ENCODE measurements at regions not wholly inside any gene's neighbourhood (a gene's known extent, or its start where the extent isn't known, plus 50 kb on each side); places are given as distances from the start of the nearest gene placed in this dataset.

- H3K4me1 ChIP-seq (ENCODE audit: control insufficient read depth in 2 of 2, insufficient read depth in 2 of 2, low read length in 2 of 2): peaks cover 0 to 6% of the 10 kb centered on the region in 2 donors
- no peaks in the 10 kb centered on the region for H3K36me3 ChIP-seq (ENCODE audit: control insufficient read depth in 2 of 2, insufficient read depth in 2 of 2, low read length in 1 of 2)
- no peaks in the 10 kb centered on the region for H3K9me3 ChIP-seq (ENCODE audit: control insufficient read depth in 2 of 2, insufficient read depth in 1 of 2, low read length in 1 of 2)
- no peaks in the 10 kb centered on the region for H3K27me3 ChIP-seq (ENCODE audit: control insufficient read depth in 2 of 2, insufficient read depth in 1 of 2, low read length in 1 of 2)
- WGBS: 93% methylated on average over 5 of the region's 5 CpGs
- H3K27ac ChIP-seq (ENCODE audit: low read depth in 1 of 2, low read length in 1 of 2): no peak overlapping the region
- H3K4me3 ChIP-seq (ENCODE audit: low read length in 2 of 2): no peak overlapping the region
- no peak for DNase-seq (ENCODE audit: low read depth in 6 of 9, low spot score in 9 of 9)
Observed at GRCh38 chr14:98564006-98564405, 708.0 kb downstream of the BCL11B start.

- no peaks in the 10 kb centered on the region for H3K36me3 ChIP-seq (ENCODE audit: control insufficient read depth in 2 of 2, insufficient read depth in 2 of 2, low read length in 1 of 2)
- no peaks in the 10 kb centered on the region for H3K27me3 ChIP-seq (ENCODE audit: control insufficient read depth in 2 of 2, insufficient read depth in 1 of 2, low read length in 1 of 2)
- H3K27ac ChIP-seq (ENCODE audit: low read depth in 1 of 2, low read length in 1 of 2): no peak overlapping the region
- no peak for DNase-seq (ENCODE audit: low read depth in 6 of 9, low spot score in 9 of 9)
- no peak overlapping the region for H3K4me3 ChIP-seq (ENCODE audit: low read length in 2 of 2)
- peaks cover 0 to 7% of the 10 kb centered on the region in 2 donors for H3K4me1 ChIP-seq (ENCODE audit: control insufficient read depth in 2 of 2, insufficient read depth in 2 of 2, low read length in 2 of 2)
- H3K9me3 ChIP-seq (ENCODE audit: control insufficient read depth in 2 of 2, insufficient read depth in 1 of 2, low read length in 1 of 2): no peaks in the 10 kb centered on the region
Observed at GRCh38 chr14:98564541-98564940, 707.5 kb downstream of the BCL11B start.

- H3K27me3 ChIP-seq (ENCODE audit: control insufficient read depth in 2 of 2, insufficient read depth in 1 of 2, low read length in 1 of 2): no peaks in the 10 kb centered on the region
- H3K27ac ChIP-seq (ENCODE audit: low read depth in 1 of 2, low read length in 1 of 2): no peak overlapping the region
- no peaks in the 10 kb centered on the region for H3K36me3 ChIP-seq (ENCODE audit: control insufficient read depth in 2 of 2, insufficient read depth in 2 of 2, low read length in 1 of 2)
- WGBS: 97% methylated on average over 2 of the region's 2 CpGs
- H3K4me3 ChIP-seq (ENCODE audit: low read length in 2 of 2): no peak overlapping the region
- H3K4me1 ChIP-seq (ENCODE audit: control insufficient read depth in 2 of 2, insufficient read depth in 2 of 2, low read length in 2 of 2): peaks cover 0 to 7% of the 10 kb centered on the region in 2 donors
- peaks cover 0 to 2% of the 10 kb centered on the region in 2 donors for H3K9me3 ChIP-seq (ENCODE audit: control insufficient read depth in 2 of 2, insufficient read depth in 1 of 2, low read length in 1 of 2)
- no peak for DNase-seq (ENCODE audit: low read depth in 6 of 9, low spot score in 9 of 9)
Observed at GRCh38 chr14:98571104-98571503, 700.9 kb downstream of the BCL11B start.

- WGBS: 95% methylated on average over 2 of the region's 2 CpGs
- H3K4me3 ChIP-seq (ENCODE audit: low read length in 2 of 2): no peak overlapping the region
- DNase-seq (ENCODE audit: low read depth in 6 of 9, low spot score in 9 of 9): no peak
- peaks cover 0 to 2% of the 10 kb centered on the region in 2 donors for H3K9me3 ChIP-seq (ENCODE audit: control insufficient read depth in 2 of 2, insufficient read depth in 1 of 2, low read length in 1 of 2)
- no peaks in the 10 kb centered on the region for H3K36me3 ChIP-seq (ENCODE audit: control insufficient read depth in 2 of 2, insufficient read depth in 2 of 2, low read length in 1 of 2)
- no peak overlapping the region for H3K27ac ChIP-seq (ENCODE audit: low read depth in 1 of 2, low read length in 1 of 2)
- peaks cover 0 to 7% of the 10 kb centered on the region in 2 donors for H3K4me1 ChIP-seq (ENCODE audit: control insufficient read depth in 2 of 2, insufficient read depth in 2 of 2, low read length in 2 of 2)
- no peaks in the 10 kb centered on the region for H3K27me3 ChIP-seq (ENCODE audit: control insufficient read depth in 2 of 2, insufficient read depth in 1 of 2, low read length in 1 of 2)
Observed at GRCh38 chr14:98573082-98573481, 698.9 kb downstream of the BCL11B start.

GRCh38 chr14:98576463-98576862 is 695.5 kb downstream of the BCL11B start:
- no peak for DNase-seq (ENCODE audit: low read depth in 6 of 9, low spot score in 9 of 9)
- Histone ChIP-seq H3K27me3 (ENCODE audit: control insufficient read depth in 2 of 2, insufficient read depth in 1 of 2, low read length in 1 of 2) (no peaks in the 10 kb centered on the region), H3K36me3 (ENCODE audit: control insufficient read depth in 2 of 2, insufficient read depth in 2 of 2, low read length in 1 of 2) (no peaks in the 10 kb centered on the region), H3K4me1 (ENCODE audit: control insufficient read depth in 2 of 2, insufficient read depth in 2 of 2, low read length in 2 of 2) (no peaks in the 10 kb centered on the region), H3K27ac (ENCODE audit: low read depth in 1 of 2, low read length in 1 of 2) (no peak overlapping the region), H3K9me3 (ENCODE audit: control insufficient read depth in 2 of 2, insufficient read depth in 1 of 2, low read length in 1 of 2) (peaks cover 0 to under 1% of the 10 kb centered on the region in 2 donors), H3K4me3 (ENCODE audit: low read length in 2 of 2) (no peak overlapping the region)
- 95% methylated on average over 2 of the region's 2 CpGs for WGBS

- no peaks in the 10 kb centered on the region for H3K9me3 ChIP-seq (ENCODE audit: control insufficient read depth in 2 of 2, insufficient read depth in 1 of 2, low read length in 1 of 2)
- no peak overlapping the region for H3K4me3 ChIP-seq (ENCODE audit: low read length in 2 of 2)
- DNase-seq (ENCODE audit: low read depth in 6 of 9, low spot score in 9 of 9): no peak
- 88% methylated on average over 2 of the region's 2 CpGs for WGBS
- H3K36me3 ChIP-seq (ENCODE audit: control insufficient read depth in 2 of 2, insufficient read depth in 2 of 2, low read length in 1 of 2): no peaks in the 10 kb centered on the region
- H3K4me1 ChIP-seq (ENCODE audit: control insufficient read depth in 2 of 2, insufficient read depth in 2 of 2, low read length in 2 of 2): no peaks in the 10 kb centered on the region
- H3K27me3 ChIP-seq (ENCODE audit: control insufficient read depth in 2 of 2, insufficient read depth in 1 of 2, low read length in 1 of 2): no peaks in the 10 kb centered on the region
- H3K27ac ChIP-seq (ENCODE audit: low read depth in 1 of 2, low read length in 1 of 2): no peak overlapping the region
Observed at GRCh38 chr14:98578204-98578603, 693.8 kb downstream of the BCL11B start.

- H3K4me1 ChIP-seq (ENCODE audit: control insufficient read depth in 2 of 2, insufficient read depth in 2 of 2, low read length in 2 of 2): no peaks in the 10 kb centered on the region
- WGBS: 95% methylated on average over 1 of the region's 1 CpG
- no peaks in the 10 kb centered on the region for H3K36me3 ChIP-seq (ENCODE audit: control insufficient read depth in 2 of 2, insufficient read depth in 2 of 2, low read length in 1 of 2)
- no peaks in the 10 kb centered on the region for H3K27me3 ChIP-seq (ENCODE audit: control insufficient read depth in 2 of 2, insufficient read depth in 1 of 2, low read length in 1 of 2)
- H3K9me3 ChIP-seq (ENCODE audit: control insufficient read depth in 2 of 2, insufficient read depth in 1 of 2, low read length in 1 of 2): no peaks in the 10 kb centered on the region
- H3K4me3 ChIP-seq (ENCODE audit: low read length in 2 of 2): no peak overlapping the region
- no peak overlapping the region for H3K27ac ChIP-seq (ENCODE audit: low read depth in 1 of 2, low read length in 1 of 2)
- DNase-seq (ENCODE audit: low read depth in 6 of 9, low spot score in 9 of 9): no peak
Observed at GRCh38 chr14:98579140-98579539, 692.9 kb downstream of the BCL11B start.

GRCh38 chr14:98580131-98580678 is 691.8 kb downstream of the BCL11B start:
- Histone ChIP-seq H3K4me3 (ENCODE audit: low read length in 2 of 2) (no peak overlapping the region), H3K27ac (ENCODE audit: low read depth in 1 of 2, low read length in 1 of 2) (no peak overlapping the region), H3K36me3 (ENCODE audit: control insufficient read depth in 2 of 2, insufficient read depth in 2 of 2, low read length in 1 of 2) (no peaks in the 10 kb centered on the region), H3K9me3 (ENCODE audit: control insufficient read depth in 2 of 2, insufficient read depth in 1 of 2, low read length in 1 of 2) (no peaks in the 10 kb centered on the region), H3K27me3 (ENCODE audit: control insufficient read depth in 2 of 2, insufficient read depth in 1 of 2, low read length in 1 of 2) (no peaks in the 10 kb centered on the region), H3K4me1 (ENCODE audit: control insufficient read depth in 2 of 2, insufficient read depth in 2 of 2, low read length in 2 of 2) (no peaks in the 10 kb centered on the region)
- peak; percentile 23 to 81 (median 58) for DNase-seq (ENCODE audit: low read depth in 6 of 9, low spot score in 9 of 9)
- 12% methylated on average over 3 of the region's 3 CpGs for WGBS

GRCh38 chr14:98582276-98582675 is 689.7 kb downstream of the BCL11B start:
- H3K27ac ChIP-seq (ENCODE audit: low read depth in 1 of 2, low read length in 1 of 2): no peak overlapping the region
- 88% methylated on average over 7 of the region's 7 CpGs for WGBS
- no peak for DNase-seq (ENCODE audit: low read depth in 6 of 9, low spot score in 9 of 9)
- H3K4me1 ChIP-seq (ENCODE audit: control insufficient read depth in 2 of 2, insufficient read depth in 2 of 2, low read length in 2 of 2): no peaks in the 10 kb centered on the region
- H3K9me3 ChIP-seq (ENCODE audit: control insufficient read depth in 2 of 2, insufficient read depth in 1 of 2, low read length in 1 of 2): no peaks in the 10 kb centered on the region
- H3K36me3 ChIP-seq (ENCODE audit: control insufficient read depth in 2 of 2, insufficient read depth in 2 of 2, low read length in 1 of 2): no peaks in the 10 kb centered on the region
- no peak overlapping the region for H3K4me3 ChIP-seq (ENCODE audit: low read length in 2 of 2)
- H3K27me3 ChIP-seq (ENCODE audit: control insufficient read depth in 2 of 2, insufficient read depth in 1 of 2, low read length in 1 of 2): no peaks in the 10 kb centered on the region

GRCh38 chr14:98591161-98591560 is 680.8 kb downstream of the BCL11B start:
- WGBS: 78% methylated on average over 6 of the region's 6 CpGs
- Histone ChIP-seq H3K9me3 (ENCODE audit: control insufficient read depth in 2 of 2, insufficient read depth in 1 of 2, low read length in 1 of 2) (no peaks in the 10 kb centered on the region), H3K4me1 (ENCODE audit: control insufficient read depth in 2 of 2, insufficient read depth in 2 of 2, low read length in 2 of 2) (no peaks in the 10 kb centered on the region), H3K4me3 (ENCODE audit: low read length in 2 of 2) (no peak overlapping the region), H3K27ac (ENCODE audit: low read depth in 1 of 2, low read length in 1 of 2) (no peak overlapping the region), H3K27me3 (ENCODE audit: control insufficient read depth in 2 of 2, insufficient read depth in 1 of 2, low read length in 1 of 2) (no peaks in the 10 kb centered on the region), H3K36me3 (ENCODE audit: control insufficient read depth in 2 of 2, insufficient read depth in 2 of 2, low read length in 1 of 2) (no peaks in the 10 kb centered on the region)
- DNase-seq (ENCODE audit: low read depth in 6 of 9, low spot score in 9 of 9): no peak
